CD4-positive, alpha-beta T cell (primary cell): ENCODE measurements at regions not wholly inside any gene's neighbourhood (a gene's known extent, or its start where the extent isn't known, plus 50 kb on each side); places are given as distances from the start of the nearest gene placed in this dataset.

Source experiments
- ATAC-seq: fragments of 200-7000 bp; cut with Tn5 transposase; one replicate; pipeline ENCODE4 v1.10.0; 2022; ENCODE audit warnings: mild to moderate bottlenecking; ENCODE audit not compliant: poor library complexity
- CTCF ChIA-PET: fragments of 350-600 bp; sonication (Branson Sonifier 250); formaldehyde crosslinking; loops from one replicate; lab custom pipeline; 2021; ENCODE audit warnings: antibody characterized with exemption, inconsistent platforms; lab: Charles Lee
- POLR2A ChIA-PET: fragments of 350-600 bp; sonication (Branson Sonifier 250); formaldehyde crosslinking; loops from one replicate; lab custom pipeline; 2021; ENCODE audit warnings: antibody characterized with exemption, inconsistent platforms; lab: Charles Lee
- DNase-seq, 14 experiments: peaks; one replicate each; pipeline ENCODE4 v3.0.0-alpha.2; 2013 to 2020; ENCODE audit warnings: mixed read lengths in 2 of 14
- H3K27ac ChIP-seq, 2 donors: one replicate each; pipeline versions ENCODE4 v1.5.1 to v1.7.0; 2013; ENCODE audit warnings: low read length in 2 of 2, low read depth in 1 of 2, mild to moderate bottlenecking in 1 of 2
- H3K27me3 ChIP-seq, 2 experiments: 1 replicate in 1 of 2; 2 replicates in 1 of 2; pipeline versions ENCODE4 v1.6.1 to v1.7.0; 2013; ENCODE audit warnings: low read length in 2 of 2, control low read depth in 1 of 2, mild to moderate bottlenecking in 1 of 2, moderate library complexity in 1 of 2; ENCODE audit not compliant: insufficient read depth in 2 of 2, control insufficient read depth in 1 of 2
- H3K36me3 ChIP-seq: one replicate; pipeline ENCODE4 v1.6.1; 2013; ENCODE audit warnings: low read length, control low read depth; ENCODE audit not compliant: insufficient read depth
- H3K4me1 ChIP-seq: one replicate; pipeline ENCODE4 v1.6.1; 2013; ENCODE audit warnings: low read length, control low read depth; ENCODE audit not compliant: insufficient read depth
- H3K4me3 ChIP-seq: one replicate; pipeline ENCODE4 v1.5.1; 2013; ENCODE audit warnings: mild to moderate bottlenecking, low read length, moderate library complexity
- H3K9me3 ChIP-seq, 2 experiments: 1 replicate in 1 of 2; 2 replicates in 1 of 2; pipeline versions ENCODE4 v1.6.1 to v1.7.0; 2013; ENCODE audit warnings: low read length in 2 of 2, mild to moderate bottlenecking in 2 of 2, control low read depth in 1 of 2, moderate library complexity in 1 of 2; ENCODE audit not compliant: control insufficient read depth in 1 of 2, insufficient read depth in 1 of 2
- H3K27ac Mint-ChIP-seq: one replicate; pipeline ENCODE4 v1.8.0; 2020; ENCODE audit warnings: mixed read lengths
- H3K27me3 Mint-ChIP-seq: one replicate; pipeline ENCODE4 v1.8.0; 2021; ENCODE audit warnings: mixed read lengths
- H3K36me3 Mint-ChIP-seq: one replicate; pipeline ENCODE4 v1.8.0; 2021; ENCODE audit warnings: low read depth, mixed read lengths
- H3K4me1 Mint-ChIP-seq: one replicate; pipeline ENCODE4 v1.8.0; 2021; ENCODE audit warnings: low read depth, mixed read lengths
- H3K4me3 Mint-ChIP-seq: one replicate; pipeline ENCODE4 v1.8.0; 2020; ENCODE audit warnings: mild to moderate bottlenecking, mixed read lengths
- H3K9me3 Mint-ChIP-seq: one replicate; pipeline ENCODE4 v1.8.0; 2020; ENCODE audit warnings: mixed read lengths
- CTCF ChIP-seq: fragments of 200-600 bp; IDR thresholded peaks from one replicate; pipeline ENCODE4 v1.8.0; 2022; ENCODE audit warnings: antibody characterized with exemption, mild to moderate bottlenecking
- intact Hi-C, 2 experiments: fragments of 100-400 bp; cut with DNase I in 1 of 2; cut with micrococcal nuclease in 1 of 2; formaldehyde crosslinking; loops; one replicate each; pipeline versions ENCODE4 v1.15.1 to v1.9.0; 2023 to 2025; cut with DNase I, micrococcal nuclease

GRCh38 chr16:73274140-73274539 is 226.2 kb upstream of the ZFHX3 start:
- ATAC-seq (no peak), DNase-seq (no peak)
- H3K27ac ChIP-seq = no peak overlapping the region
- no peaks in the 10 kb centered on the region for H3K36me3 ChIP-seq
- CTCF ChIA-PET = no interaction called here
- H3K4me3 ChIP-seq = no peak overlapping the region
- H3K4me1 ChIP-seq = no peaks in the 10 kb centered on the region
- no peak overlapping the region for H3K4me3 Mint-ChIP-seq
- no peaks in the 10 kb centered on the region for H3K36me3 Mint-ChIP-seq
- no peak overlapping the region for H3K27ac Mint-ChIP-seq
- H3K4me1 Mint-ChIP-seq = no peaks in the 10 kb centered on the region
- no peak for TF ChIP-seq CTCF
- no peaks in the 10 kb centered on the region for H3K27me3 ChIP-seq
- intact Hi-C loops = no loop called here
- no peaks in the 10 kb centered on the region for H3K9me3 Mint-ChIP-seq
- no peaks in the 10 kb centered on the region for H3K27me3 Mint-ChIP-seq
- POLR2A ChIA-PET = no interaction called here
- H3K9me3 ChIP-seq = peaks cover 0 to 12% of the 10 kb centered on the region in 2 experiments

DNA sequence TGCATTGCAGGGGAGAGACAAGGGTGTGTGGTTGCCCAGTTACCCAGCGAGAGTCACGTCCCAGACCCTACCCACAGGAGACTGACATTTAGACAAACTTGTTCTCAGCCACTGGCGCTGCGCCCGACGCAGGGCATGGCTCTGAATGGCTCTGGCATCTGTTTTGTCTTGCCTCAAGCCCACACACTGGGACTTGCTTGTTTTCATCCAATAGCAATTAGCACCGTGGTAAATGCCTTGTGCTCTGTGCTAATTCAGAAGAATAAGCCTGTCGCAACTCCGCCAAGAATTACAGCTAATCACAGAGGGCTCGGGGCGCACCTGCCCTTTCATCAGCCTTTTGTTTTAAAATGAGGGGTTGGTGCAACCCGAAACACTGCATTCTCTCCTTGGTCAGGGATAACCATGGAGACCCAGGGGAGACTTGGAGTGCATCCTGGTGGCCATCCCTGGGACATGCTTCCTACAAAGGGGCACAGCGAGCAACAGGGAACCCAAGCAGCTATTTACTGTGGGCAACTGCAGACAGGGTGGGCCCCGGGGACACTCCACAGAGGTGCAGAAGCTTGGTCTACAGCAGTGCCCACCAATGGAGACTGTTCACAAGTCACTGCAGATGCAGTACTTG is 220.6 kb upstream of the ZFHX3 start:
- ATAC-seq = no peak
- intact Hi-C loops = no loop called here
- Histone ChIP-seq H3K4me1 (no peaks in the 10 kb centered on the region), H3K27me3 (no peaks in the 10 kb centered on the region), H3K27ac (no peak overlapping the region), H3K4me3 (no peak overlapping the region), H3K9me3 (peaks cover 0 to 26% of the 10 kb centered on the region in 2 experiments), H3K36me3 (no peaks in the 10 kb centered on the region)
- H3K4me1 Mint-ChIP-seq = no peaks in the 10 kb centered on the region
- no peak overlapping the region for H3K27ac Mint-ChIP-seq
- DNase-seq = no peak
- POLR2A ChIA-PET = no interaction called here
- CTCF ChIA-PET = no interaction called here
- peaks cover 6% of the 10 kb centered on the region for H3K9me3 Mint-ChIP-seq
- no peak for TF ChIP-seq CTCF
- no peak overlapping the region for H3K4me3 Mint-ChIP-seq
- H3K36me3 Mint-ChIP-seq = no peaks in the 10 kb centered on the region
- H3K27me3 Mint-ChIP-seq = no peaks in the 10 kb centered on the region

DNA sequence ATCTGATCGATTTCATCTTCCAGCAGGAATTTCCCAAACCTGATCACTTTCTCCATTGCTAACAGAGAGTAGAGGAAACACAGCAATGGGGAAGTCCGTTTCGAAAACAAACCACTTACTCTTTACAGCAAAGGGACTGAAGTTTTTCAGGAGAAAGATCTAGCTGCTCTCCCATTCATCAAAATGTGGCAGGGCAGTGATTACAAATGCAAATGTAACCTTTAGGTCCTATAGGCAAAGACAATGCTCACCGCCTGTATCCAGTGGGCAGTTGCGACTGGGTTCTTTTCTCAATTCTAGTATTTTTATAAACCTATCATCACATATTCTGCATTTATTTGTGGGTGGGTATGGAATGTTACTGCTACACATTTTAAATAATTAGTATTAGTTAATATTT is 218.0 kb upstream of the ZFHX3 start:
- Histone ChIP-seq H3K9me3 (peaks cover 0 to 26% of the 10 kb centered on the region in 2 experiments), H3K27me3 (no peaks in the 10 kb centered on the region), H3K4me3 (no peak overlapping the region), H3K36me3 (no peaks in the 10 kb centered on the region), H3K4me1 (no peaks in the 10 kb centered on the region), H3K27ac (no peak overlapping the region)
- Mint-ChIP-seq H3K4me3 (no peak overlapping the region), H3K27ac (no peak overlapping the region), H3K36me3 (no peaks in the 10 kb centered on the region), H3K9me3 (peaks cover 11% of the 10 kb centered on the region), H3K4me1 (no peaks in the 10 kb centered on the region), H3K27me3 (no peaks in the 10 kb centered on the region)
- ChIA-PET POLR2A (no interaction called here), CTCF (no interaction called here)
- ATAC-seq (no peak), DNase-seq (no peak)
- intact Hi-C loops = no loop called here
- no peak for TF ChIP-seq CTCF
